Upper lobe of left lung (tissue), 4 donors: ENCODE measurements at regions not wholly inside any gene's neighbourhood (a gene's known extent, or its start where the extent isn't known, plus 50 kb on each side); places are given as distances from the start of the nearest gene placed in this dataset.

Experiments
- POLR2A ChIP-seq, 4 donors: fragments of 450-650 bp; IDR thresholded peaks; one replicate each; pipeline ENCODE4 v1.5.1; 2016 to 2017; ENCODE audit warnings: antibody characterized with exemption in 4 of 4, mild to moderate bottlenecking in 2 of 4
- POLR2AphosphoS5 ChIP-seq, 2 donors: sonication (generic); formaldehyde crosslinking; IDR thresholded peaks; one replicate each; pipeline ENCODE4 v1.5.1; 2017; ENCODE audit warnings: antibody characterized with exemption in 2 of 2
- TF ChIP-seq, protein P1 (sequence below), 6 experiments: fragments of 450-650 bp in 4 of 6; fragments of 200-600 bp in 2 of 6; sonication (generic) in 2 of 6; IDR thresholded peaks; one replicate each; pipeline ENCODE4 v1.5.1; 2016 to 2019; ENCODE audit warnings: antibody characterized with exemption in 6 of 6

GRCh38 chr14:105665247-105665950 is 139.0 kb downstream of the TMEM121 start:
- TF ChIP-seq, protein P1, sequence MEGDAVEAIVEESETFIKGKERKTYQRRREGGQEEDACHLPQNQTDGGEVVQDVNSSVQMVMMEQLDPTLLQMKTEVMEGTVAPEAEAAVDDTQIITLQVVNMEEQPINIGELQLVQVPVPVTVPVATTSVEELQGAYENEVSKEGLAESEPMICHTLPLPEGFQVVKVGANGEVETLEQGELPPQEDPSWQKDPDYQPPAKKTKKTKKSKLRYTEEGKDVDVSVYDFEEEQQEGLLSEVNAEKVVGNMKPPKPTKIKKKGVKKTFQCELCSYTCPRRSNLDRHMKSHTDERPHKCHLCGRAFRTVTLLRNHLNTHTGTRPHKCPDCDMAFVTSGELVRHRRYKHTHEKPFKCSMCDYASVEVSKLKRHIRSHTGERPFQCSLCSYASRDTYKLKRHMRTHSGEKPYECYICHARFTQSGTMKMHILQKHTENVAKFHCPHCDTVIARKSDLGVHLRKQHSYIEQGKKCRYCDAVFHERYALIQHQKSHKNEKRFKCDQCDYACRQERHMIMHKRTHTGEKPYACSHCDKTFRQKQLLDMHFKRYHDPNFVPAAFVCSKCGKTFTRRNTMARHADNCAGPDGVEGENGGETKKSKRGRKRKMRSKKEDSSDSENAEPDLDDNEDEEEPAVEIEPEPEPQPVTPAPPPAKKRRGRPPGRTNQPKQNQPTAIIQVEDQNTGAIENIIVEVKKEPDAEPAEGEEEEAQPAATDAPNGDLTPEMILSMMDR (IDR thresholded peaks at IDR 0.05) = no peak
- TF ChIP-seq POLR2A (IDR thresholded peaks at IDR 0.05) = no peak
- no peak for TF ChIP-seq POLR2AphosphoS5 (IDR thresholded peaks at IDR 0.05)
